DMS79 treated with DMSO at 0.1 percent for 48 hours (cell line): ENCODE measurements at regions not wholly inside any gene's neighbourhood (a gene's known extent, or its start where the extent isn't known, plus 50 kb on each side); places are given as distances from the start of the nearest gene placed in this dataset.
"Not testable (repeated sequence)": the region's sequence is repeated elsewhere in the genome, so short reads cannot be mapped to it uniquely, and the experiment has no call there.

Experiments
- DNase-seq: peaks from one replicate; lab custom pipeline; 2025; lab: John Stamatoyannopoulos, UW

DNA sequence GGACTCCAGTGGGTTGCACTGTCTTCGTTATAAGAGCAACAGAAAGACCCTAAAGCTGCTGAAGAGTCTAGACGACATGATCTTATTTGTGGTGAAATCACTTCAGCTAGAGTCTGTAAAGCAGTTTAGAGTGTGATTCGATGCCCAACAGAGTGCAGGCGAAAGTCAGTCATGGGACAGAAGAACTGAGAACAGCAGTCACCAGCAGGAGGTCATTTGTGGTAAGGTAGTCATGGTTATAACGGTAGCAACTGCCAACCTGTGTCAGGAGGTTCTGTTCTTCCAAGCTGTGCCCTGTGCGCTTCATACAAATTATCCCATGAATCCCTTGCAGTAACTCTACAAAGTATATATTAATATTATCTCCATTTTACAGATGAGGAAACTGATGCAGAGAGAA lies 954.1 kb downstream of the AACS start:
- no peak for DNase-seq

DNA sequence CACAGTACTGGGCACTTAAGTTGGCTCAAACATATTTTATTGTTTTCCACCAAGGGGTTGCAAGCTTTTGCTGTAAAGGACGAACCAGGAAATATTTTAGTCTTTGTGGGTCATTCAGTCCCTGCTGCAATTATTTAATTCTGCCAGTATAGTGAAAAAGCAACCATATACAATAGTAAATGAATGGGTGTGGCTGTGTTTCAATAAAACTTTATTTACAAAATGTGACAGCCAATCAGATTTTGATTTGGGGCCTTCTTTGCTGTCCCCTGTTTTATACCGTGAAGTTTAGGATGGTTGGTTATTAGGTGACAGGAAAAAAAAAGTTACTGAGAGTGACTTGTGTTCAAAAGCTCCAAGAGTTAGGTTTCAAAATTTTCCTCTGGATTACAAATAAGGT lies 956.4 kb downstream of the AACS start:
- DNase-seq, result no peak

DNA sequence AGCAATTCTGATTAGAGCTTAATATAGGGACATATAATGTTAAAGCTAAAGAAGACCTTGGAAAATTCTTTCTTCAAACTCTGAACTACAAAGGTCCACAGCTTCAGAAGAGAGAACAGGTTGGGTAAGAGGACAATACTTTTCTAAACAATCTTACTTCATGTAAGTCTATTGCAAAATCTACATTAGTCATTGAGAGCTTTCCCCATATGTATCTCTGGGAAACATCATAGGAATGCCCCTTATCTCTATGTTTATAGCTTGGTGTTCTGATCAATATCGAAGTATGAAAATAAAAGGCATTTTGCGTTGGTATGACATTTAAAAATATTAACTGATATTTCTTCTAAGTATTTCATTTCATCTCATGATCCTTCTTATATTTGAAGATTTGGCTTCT lies 962.6 kb downstream of the AACS start:
- no peak for DNase-seq

DNA sequence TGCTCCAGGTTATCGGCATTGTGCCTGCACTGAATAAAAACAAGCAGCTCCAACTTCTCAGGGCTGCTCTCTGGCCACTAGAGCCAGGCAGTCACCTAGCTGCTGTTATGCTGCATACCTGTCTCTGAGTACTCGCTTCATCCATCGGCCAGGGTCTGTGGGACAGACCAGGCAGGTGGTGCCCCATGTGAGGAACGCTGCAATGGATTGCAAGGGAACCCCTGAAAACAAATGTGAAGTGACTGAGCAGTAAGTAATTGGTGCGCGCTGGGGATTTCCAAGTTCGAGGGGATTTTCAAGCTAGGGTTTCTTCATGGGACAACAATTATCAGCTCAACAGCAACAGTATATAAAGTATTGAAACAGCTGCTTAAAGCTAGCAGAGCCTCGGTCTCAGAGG lies 965.3 kb downstream of the AACS start:
- DNase-seq, result no peak

DNA sequence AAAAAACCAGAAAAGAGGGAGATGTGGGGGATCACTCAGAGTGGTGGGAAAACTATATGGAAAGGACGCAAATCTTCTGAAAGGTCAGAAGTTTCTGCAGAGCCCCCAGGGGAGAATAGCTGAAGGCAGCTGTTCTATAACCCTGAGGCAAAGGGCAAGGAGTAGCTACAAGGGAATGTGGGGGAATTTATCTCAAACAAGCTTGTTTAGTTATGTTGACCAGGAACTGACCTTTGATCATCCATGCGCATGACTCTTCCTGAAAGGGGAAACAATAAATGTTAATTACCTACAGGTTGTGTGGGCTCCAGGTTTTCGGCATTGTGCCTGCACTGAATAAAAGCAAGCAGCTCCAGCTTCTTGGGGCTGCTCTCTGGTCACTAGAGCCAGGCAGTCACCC lies 968.5 kb downstream of the AACS start:
- DNase-seq, result no peak

DNA sequence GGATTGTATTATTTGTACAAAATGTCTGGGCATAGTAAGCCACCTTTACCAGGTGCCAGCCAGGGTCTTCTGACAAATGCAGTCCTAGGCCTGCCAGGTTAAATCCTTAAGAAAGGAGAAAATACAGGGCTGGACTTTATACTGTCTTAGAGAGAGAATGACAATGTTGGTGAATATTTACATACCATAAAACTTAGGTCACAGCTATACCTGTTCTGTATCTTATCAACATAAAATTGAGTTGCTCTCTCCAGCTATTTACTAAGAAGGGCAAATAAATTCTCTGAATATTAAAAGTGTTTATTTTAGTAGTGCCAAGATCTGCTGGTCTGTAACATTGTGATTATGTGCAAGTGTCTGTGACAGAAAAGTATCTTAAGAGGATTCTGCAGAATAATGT lies 971.1 kb downstream of the AACS start:
- no peak for DNase-seq

DNA sequence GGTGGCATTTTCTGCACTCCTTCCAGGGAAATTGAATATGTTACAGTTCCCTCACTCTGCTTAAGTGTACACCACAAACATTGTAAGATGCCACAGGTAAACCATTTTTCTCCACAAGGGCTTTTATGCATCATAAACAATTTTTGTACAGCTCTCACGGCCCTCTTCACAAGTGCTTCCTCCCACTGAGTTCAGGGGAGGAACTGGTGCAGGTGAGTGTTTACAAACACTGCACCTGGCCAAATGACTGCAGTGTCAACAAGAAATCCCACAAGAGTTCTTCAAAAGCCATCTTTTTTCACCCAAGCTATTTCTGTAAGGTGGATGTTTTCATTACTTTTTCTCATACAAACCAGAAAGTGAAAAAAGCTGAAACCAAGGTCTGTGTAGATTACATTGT lies 973.2 kb downstream of the AACS start:
- DNase-seq, result peak; percentile 11

DNA sequence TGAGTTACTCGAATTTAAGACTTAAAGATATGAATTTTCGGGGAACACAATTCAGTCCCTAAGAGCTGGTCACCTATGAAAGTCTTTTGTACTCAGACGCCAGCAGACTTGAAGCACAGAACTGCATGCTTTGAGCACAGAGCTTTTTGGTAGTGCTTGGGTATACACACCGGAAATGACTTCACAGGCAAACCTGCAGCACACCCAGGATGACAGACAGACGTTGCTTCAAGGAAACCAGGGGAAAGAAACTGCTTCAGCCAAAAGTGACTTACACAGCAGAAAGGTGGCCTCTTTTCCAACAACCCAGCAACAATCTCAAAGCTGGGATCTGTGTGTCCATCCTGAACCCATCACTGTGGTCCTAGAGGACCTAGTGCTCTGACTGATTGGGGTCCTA lies 975.1 kb downstream of the AACS start:
- DNase-seq, result no peak

DNA sequence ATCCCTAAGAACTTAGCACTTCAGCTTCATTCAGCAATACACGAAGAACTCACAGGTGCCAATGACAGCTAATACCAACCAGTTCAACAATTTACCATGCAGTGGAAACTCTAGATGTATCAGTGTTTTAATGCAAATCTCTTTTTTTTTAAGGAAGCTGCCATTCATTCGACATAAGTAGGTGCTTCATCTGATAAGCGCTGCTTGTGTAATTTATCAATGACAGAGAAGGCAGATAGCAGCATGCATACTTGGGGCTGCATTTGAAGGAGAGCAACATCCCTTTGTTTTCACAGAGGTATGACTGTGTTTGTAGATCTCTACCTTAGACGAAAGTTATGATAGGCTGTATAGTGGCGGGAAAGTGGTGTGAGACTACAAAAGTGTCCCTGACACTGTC lies 977.1 kb downstream of the AACS start:
- no peak for DNase-seq

DNA sequence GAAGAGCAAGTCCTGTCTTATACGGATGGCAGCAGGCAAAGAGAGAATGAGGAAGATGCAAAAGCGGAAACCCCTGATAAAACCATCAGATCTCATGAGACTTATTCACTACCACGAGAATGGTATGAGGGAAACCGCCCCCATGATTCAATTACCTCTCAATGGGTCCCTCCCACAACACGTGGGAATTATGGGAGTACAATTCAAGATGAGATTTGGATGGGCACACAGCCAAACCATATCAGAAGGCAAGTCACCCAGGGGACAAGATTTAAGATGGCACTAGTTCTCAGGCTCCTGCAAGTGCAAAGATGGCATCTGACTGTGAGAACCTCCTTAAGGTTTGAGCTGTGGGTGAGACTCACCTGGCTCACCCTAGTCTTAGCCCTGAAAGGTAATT lies 984.3 kb downstream of the AACS start:
- DNase-seq, result not testable (repeated sequence)

DNA sequence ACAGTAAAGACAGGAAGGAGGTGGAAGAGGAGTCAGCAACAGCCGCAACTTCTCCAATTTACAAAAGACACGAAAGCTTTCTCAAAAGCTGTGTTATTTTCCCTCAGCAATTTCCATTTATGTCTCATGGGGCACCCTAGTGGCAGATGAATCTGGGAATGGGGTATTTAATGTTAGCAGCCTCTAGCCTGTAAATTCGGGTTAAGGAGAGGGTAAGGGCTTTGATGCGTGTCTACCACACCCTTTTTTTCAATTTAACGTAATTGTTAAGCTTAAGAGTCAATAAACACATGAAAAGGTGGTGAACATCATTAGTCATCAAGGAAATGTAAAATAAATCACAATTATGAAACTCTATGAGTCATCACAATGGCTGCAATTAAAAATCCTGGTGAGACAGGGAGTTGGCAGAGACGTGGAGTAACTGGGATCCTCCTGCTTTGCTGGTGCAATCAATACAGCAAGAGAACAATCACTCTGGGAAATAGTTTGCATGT lies 986.4 kb downstream of the AACS start:
- no peak for DNase-seq

DNA sequence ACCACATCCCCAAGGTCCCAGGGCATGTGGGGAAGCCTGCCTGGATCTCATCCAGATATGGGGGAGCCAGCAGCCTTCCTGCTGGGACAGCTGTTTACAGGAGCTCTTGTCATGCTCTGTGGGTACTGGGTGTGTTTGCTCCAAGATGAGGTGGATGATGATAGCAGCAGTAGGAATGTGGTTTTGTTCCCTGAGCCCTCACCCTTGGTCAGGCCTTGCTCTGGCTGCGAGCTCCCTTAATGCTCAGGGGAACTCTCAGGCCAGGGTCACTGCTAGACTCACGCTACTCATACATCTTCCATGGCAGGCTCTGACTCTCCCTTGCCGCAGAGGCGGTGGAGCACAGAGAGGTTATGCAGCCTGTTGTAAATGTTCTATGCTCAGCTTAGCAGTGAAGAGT lies 990.3 kb downstream of the AACS start:
- DNase-seq, result no peak

DNA sequence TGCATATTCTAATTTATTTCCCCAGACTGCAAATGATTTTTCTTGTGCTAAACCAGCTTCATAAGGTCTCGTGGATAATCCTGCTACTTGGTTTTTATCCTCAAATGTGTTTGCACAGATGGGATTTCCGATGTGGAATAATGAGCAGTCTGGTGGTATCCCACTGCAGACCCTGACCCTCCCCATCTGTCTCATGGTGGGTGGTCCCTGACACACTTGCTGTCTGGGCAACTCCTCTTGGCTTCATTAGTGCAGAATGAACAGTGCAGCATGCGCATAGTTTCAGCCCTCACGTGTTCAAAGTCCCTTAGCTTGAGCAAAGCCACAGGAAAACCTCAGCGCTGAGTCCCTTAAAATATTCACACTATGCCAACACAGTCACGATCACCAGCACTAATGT lies 996.5 kb downstream of the AACS start:
- DNase-seq, result no peak

DNA sequence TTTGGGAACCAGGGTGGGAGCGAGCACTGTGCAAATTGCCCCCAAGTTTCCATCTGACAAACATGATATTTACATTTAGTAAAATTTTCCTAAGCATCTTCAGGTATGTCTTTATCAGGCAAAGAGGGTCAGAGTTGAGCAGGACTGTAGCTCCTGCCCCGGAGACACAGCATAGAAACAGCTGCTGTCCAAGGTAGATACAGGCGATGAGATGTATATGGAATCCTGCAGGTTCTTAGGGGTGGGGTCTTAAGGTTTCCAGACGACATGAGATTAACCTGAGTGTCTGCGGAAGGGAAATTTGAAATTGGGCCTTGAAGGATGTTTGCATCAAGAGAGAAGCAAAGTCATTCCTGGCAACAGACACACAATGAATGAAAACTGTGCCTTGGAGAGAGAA lies 998.8 kb downstream of the AACS start:
- no peak for DNase-seq

DNA sequence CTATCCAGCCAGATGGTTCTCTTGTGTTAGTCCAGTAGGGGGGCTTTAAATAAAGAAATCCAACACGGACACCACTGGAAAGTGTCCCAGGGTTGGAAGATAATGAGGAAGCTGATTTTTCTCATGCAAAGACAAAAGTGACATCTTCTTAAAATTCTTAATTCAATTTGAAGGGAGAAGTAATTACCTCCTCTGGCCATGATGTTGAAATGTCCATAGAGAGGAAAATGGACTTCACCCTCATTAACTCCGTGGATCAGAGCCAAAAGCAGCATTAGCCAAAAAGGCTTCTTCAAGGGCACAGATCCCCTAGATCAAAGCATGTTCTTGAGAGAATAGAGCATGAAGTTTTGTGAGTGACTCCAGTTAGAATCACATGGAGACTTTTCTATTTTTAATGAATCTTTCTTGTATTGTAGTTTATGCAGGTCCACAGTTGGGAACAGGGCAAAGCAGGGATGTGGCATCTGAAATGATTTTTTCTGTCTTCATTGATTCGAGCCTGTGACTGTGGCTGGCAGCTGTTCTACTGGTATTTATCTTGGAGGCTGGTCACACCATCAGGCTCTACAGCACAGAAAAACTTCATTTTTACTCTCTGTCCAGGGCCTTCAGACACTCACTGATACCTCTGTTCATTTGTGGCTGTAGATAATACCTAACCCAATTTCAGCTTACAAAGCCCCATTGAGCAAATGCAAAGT lies 1002.5 kb downstream of the AACS start:
- DNase-seq, result no peak

DNA sequence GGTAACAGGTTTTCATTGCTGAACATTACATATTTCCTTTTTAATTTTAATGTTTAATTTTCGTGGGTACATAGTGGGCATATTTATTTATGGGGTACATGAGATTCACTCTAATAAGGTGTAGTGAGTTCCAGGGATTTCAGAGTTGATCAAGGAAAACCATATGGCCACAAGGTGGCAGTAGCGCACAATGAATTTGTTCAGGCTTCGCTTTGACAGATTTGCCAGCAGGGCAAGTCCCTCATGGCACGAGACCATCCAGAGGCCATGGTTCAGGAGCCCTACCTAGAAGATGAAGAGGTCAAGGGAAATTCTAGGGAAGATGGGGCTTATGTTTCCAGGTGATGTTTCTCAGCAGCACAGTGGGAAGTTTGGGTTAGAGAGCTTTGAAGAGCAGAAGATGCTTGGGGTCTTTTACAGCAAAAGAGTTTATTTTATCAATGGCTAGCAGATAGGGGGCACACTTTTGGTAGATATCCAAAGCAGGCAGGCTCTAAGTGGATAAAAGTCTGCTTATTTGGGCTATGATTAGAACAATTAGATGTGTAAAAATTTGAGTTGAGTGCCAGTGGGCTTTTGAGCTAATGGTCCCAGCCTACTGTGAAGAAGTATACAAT lies 1004.4 kb downstream of the AACS start:
- DNase-seq, result no peak

DNA sequence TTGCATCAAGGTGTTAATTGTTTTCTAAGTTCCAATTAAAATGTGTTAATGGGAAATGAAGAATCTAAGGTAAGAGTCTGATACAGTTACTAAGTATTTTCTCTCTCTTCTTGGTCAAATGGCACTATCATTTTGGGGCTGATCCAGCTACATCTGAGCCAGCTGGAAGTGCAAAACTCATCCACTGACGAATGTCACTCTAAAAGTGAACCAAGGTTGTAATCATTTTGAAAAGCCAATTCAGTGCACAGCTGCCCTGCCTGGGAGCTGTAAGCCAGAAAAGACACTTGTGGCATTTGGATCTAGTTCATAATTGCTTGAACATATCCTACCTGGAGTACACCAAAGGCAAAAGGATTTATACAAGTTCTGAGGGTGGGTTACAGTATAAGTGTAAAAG lies 1011.3 kb downstream of the AACS start:
- no peak for DNase-seq

DNA sequence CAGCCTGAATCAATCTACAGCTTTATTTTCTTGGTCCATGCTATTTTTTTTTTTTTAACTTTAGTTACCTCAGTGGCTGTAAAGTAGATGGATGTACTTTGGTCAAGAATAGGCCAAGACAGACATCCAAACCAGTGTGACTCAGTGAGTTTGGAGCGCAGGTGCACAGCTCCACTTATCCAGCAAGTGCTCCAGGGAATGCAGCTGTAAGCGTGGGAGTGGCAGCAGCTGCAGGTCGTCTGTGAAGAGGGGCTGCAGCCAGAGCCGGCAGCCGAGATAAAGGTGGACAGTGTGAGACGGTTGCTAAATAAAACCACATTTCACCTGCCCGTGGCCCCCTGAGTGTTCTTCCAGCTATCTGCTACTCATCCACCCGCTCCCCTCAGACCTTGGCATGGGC lies 1018.7 kb downstream of the AACS start:
- DNase-seq, result no peak

DNA sequence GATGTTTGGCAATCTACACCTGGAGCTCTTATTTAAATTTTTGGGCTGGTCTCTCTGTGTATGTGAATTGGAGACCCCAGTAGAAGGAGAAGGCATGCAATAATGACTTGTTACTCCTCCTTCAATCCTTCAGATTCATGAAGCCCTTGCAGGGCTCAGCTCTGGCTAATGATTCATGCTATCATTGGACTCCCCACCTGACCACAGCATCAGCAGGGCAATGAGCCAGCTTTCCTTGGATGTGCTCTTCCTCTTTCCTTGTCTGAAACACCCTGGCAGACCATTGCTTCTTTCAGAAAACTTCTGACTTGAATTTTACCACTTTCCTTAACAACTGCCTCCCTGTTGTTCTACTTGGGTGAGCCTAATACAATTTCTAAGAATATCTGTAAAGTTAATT lies 1019.2 kb downstream of the AACS start:
- no peak for DNase-seq

DNA sequence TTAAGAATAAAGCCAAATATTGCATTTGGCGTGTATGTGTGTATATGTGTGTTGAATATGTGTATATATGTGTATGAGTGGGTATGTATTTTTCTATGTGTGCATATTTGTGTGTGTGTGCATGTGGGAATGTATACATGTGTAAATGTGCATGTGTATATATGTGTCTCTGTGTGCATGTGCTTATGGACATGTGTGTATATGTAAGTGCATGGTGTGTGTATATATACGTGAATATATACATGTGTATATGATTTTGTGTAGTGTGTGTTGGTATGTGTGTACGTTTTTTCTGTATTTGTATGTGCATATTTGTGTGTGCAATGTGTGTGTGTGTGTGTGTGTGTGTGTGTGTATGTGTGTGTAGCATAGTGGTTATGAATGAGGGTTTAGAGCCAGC lies 1021.0 kb downstream of the AACS start:
- no peak for DNase-seq

DNA sequence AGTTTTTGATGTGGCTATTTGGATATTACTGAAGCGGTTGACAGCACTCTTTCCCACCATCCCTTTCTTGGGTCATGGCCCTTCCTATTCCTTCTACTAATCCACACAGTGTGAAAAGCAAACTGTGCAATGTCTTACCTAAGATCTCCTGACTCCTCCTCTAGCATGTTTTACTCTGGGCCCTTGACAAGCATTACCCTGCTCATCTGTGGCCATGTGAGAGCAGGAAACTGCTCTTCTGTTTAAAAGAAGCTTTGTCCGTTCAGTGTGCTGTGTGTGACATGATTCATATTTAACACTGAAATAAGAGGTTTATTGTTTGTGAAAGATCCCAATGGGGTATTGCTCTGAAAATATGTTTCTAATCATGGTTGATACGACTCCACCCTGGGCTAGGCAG lies 1022.5 kb downstream of the AACS start:
- DNase-seq, result no peak

DNA sequence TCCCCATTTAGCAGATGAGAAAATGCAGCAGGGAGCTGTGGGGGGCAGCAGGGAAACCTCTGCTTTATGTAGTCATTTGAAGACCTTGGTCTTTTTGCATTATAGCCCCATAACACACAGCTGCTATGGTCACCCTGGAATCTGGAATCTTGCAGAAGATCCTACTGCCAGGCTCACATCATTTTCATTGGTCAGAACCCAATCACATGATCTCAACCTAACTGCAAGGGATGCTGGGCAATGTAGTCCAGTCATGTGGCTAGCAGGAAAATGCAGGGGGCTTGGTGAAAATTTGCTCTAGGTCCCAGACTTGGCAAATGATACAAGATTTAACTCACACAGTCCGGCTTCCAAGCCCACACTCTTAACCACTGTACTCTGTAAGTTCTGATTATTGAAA lies 1028.7 kb downstream of the AACS start:
- DNase-seq, result no peak

DNA sequence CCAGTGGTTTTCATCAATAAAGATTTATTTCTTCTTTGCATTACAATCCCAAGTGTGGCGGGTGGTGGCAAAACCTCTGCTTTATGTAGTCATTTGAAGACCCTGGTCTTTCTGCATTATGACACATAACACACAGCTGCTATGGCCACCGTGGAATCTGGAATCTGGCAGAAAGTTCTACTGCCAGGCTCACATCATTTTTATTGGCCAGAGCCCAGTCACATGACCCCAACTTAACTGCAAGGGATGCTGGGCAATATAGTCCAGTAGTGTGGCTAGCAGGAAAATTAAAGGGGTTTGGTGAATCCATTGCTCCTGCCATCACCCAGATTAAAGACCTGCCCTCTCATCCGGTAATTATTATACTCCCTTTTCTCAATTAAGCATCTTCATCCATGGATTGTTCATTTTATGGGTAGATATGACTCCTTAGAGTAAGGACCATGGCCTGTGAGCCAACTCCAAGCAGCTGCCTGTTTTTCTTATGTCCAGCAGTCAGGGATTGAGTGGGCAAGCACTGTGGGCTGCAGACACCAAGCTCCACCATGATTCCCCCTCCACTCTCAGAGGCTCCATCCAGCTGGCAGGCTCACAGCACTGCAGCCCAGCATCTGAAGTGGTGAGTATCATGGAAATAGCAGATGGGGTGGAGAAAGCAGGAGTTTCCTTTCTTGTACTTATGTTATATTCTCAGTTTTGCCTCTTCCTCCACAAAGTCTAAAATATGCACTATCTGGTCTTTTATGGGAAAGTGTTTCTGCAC lies 1030.7 kb downstream of the AACS start:
- no peak for DNase-seq
